ENCODE measurements at regions not wholly inside any gene's neighbourhood (a gene's known extent, or its start where the extent isn't known, plus 50 kb on each side); places are given as distances from the start of the nearest gene placed in this dataset.

GRCh38 chr3:162329514-162329913 is 832.9 kb downstream of the OTOL1 start (continued):
- TF ChIP-seq, protein P1, sequence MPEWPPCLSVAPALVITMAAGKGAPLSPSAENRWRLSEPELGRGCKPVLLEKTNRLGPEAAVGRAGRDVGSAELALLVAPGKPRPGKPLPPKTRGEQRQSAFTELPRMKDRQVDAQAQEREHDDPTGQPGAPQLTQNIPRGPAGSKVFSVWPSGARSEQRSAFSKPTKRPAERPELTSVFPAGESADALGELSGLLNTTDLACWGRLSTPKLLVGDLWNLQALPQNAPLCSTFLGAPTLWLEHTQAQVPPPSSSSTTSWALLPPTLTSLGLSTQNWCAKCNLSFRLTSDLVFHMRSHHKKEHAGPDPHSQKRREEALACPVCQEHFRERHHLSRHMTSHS (tag by site-specific recombination; IDR thresholded peaks at IDR 0.05) = no peak

DNA sequence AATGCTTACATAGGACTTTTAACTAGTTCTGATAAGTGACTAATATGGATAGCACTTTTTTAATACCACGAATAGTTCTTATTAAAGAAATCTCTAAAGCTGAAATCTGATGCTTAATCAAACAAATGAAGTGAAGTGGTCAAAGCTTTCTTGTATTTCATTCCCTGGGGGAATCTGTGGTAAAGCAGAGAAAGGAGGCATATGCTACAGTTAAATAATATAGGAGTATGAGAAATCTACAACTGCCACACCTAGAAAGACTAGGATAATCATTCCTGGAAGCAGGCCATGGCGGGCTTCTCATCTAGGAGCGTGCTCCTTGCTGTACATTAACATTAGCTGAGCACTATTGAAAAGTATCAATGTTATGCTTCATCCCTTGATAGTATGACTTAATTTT is 835.7 kb downstream of the OTOL1 start:
- Histone ChIP-seq H3K4me3 (ENCODE audit: low read depth, low read length) (no peak overlapping the region), H3K36me3 (ENCODE audit: control insufficient read depth in 2 of 2, insufficient read depth in 1 of 2, low read length in 2 of 2) (no peaks in the 10 kb centered on the region), H3K27ac (ENCODE audit: extremely low read depth, low read depth, low read length) (no peak overlapping the region), H3K9me3 (ENCODE audit: control insufficient read depth, insufficient read depth, low read depth, low read length) (no peaks in the 10 kb centered on the region), H3K4me1 (ENCODE audit: control insufficient read depth, insufficient read depth, low read length) (no peaks in the 10 kb centered on the region)
- ChIA-PET POLR2A (no interaction called here), CTCF (no interaction called here)
- TF ChIP-seq ZBTB20 (tag by site-specific recombination; IDR thresholded peaks at IDR 0.05) (no peak), GFI1B (tag by site-specific recombination; IDR thresholded peaks at IDR 0.05) (no peak), KLF17 (tag by site-specific recombination; IDR thresholded peaks at IDR 0.05) (no peak), ZBTB10 (tag by site-specific recombination; IDR thresholded peaks at IDR 0.05) (no peak), ZNF302 (tag by site-specific recombination; IDR thresholded peaks at IDR 0.05; ENCODE audit: low read depth) (no peak)

- no peaks in the 10 kb centered on the region for H3K9me3 ChIP-seq (ENCODE audit: control insufficient read depth, insufficient read depth, low read depth, low read length)
- no peaks in the 10 kb centered on the region for H3K36me3 ChIP-seq (ENCODE audit: control insufficient read depth in 2 of 2, insufficient read depth in 1 of 2, low read length in 2 of 2)
- TF ChIP-seq ZNF280C (tag by site-specific recombination; IDR thresholded peaks at IDR 0.05) (no peak), ZNF585B (tag by site-specific recombination; IDR thresholded peaks at IDR 0.05) (peak; percentile 60), ZNF561 (tag by site-specific recombination; IDR thresholded peaks at IDR 0.05; ENCODE audit: borderline replicate concordance) (no peak)
- TF ChIP-seq, protein P2, sequence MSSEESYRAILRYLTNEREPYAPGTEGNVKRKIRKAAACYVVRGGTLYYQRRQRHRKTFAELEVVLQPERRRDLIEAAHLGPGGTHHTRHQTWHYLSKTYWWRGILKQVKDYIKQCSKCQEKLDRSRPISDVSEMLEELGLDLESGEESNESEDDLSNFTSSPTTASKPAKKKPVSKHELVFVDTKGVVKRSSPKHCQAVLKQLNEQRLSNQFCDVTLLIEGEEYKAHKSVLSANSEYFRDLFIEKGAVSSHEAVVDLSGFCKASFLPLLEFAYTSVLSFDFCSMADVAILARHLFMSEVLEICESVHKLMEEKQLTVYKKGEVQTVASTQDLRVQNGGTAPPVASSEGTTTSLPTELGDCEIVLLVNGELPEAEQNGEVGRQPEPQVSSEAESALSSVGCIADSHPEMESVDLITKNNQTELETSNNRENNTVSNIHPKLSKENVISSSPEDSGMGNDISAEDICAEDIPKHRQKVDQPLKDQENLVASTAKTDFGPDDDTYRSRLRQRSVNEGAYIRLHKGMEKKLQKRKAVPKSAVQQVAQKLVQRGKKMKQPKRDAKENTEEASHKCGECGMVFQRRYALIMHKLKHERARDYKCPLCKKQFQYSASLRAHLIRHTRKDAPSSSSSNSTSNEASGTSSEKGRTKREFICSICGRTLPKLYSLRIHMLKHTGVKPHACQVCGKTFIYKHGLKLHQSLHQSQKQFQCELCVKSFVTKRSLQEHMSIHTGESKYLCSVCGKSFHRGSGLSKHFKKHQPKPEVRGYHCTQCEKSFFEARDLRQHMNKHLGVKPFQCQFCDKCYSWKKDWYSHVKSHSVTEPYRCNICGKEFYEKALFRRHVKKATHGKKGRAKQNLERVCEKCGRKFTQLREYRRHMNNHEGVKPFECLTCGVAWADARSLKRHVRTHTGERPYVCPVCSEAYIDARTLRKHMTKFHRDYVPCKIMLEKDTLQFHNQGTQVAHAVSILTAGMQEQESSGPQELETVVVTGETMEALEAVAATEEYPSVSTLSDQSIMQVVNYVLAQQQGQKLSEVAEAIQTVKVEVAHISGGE (tag by site-specific recombination; conservative IDR thresholded peaks at IDR 0.05; ENCODE audit: low read depth) = no peak
- ChIA-PET POLR2A (no interaction called here), CTCF (interaction anchor here (0.6 kb wide), 1 partner anchor 26 kb away, joined by 3 read pairs; no protein-coding TSS in a partner anchor)
- no peak overlapping the region for H3K4me3 ChIP-seq (ENCODE audit: low read depth, low read length)
- no peak overlapping the region for H3K27ac ChIP-seq (ENCODE audit: extremely low read depth, low read depth, low read length)
- H3K4me1 ChIP-seq (ENCODE audit: control insufficient read depth, insufficient read depth, low read length) = no peaks in the 10 kb centered on the region
Observed at GRCh38 chr3:162334537-162334936, 837.9 kb downstream of the OTOL1 start.
